H9 (cell line): ENCODE measurements at regions not wholly inside any gene's neighbourhood (a gene's known extent, or its start where the extent isn't known, plus 50 kb on each side); places are given as distances from the start of the nearest gene placed in this dataset.

Experiments used
- DNase-seq: peaks from one replicate; pipeline ENCODE4 v3.0.0-alpha.2; 2017
- H2AFZ ChIP-seq: one replicate; pipeline ENCODE4 v1.6.1; 2013; ENCODE audit warnings: mild to moderate bottlenecking, low read length, control low read depth, moderate library complexity
- H2AK5ac ChIP-seq: 2 replicates; pipeline ENCODE4 v1.6.1; 2013; ENCODE audit warnings: low read length, control low read depth, mixed read lengths; ENCODE audit not compliant: insufficient read length
- H2BK120ac ChIP-seq: one replicate; pipeline ENCODE4 v1.6.1; 2013; ENCODE audit warnings: low read depth, mild to moderate bottlenecking, low read length, control low read depth, inconsistent platforms; ENCODE audit not compliant: poor library complexity, severe bottlenecking
- H2BK12ac ChIP-seq: 2 replicates; pipeline ENCODE4 v1.6.1; 2013; ENCODE audit warnings: low read length, control low read depth, mixed read lengths, low read depth; ENCODE audit not compliant: insufficient read length
- H2BK15ac ChIP-seq: 2 replicates; pipeline ENCODE4 v1.6.1; 2013; ENCODE audit warnings: low read depth, low read length, control low read depth
- H2BK20ac ChIP-seq: one replicate; pipeline ENCODE4 v1.6.1; 2013; ENCODE audit warnings: low read depth, mild to moderate bottlenecking, low read length, control low read depth, inconsistent platforms; ENCODE audit not compliant: poor library complexity, severe bottlenecking
- H2BK5ac ChIP-seq: 2 replicates; pipeline ENCODE4 v1.6.1; 2013; ENCODE audit warnings: low read length, control low read depth, mixed read lengths; ENCODE audit not compliant: insufficient read length
- H3K14ac ChIP-seq: 2 replicates; pipeline ENCODE4 v1.6.1; 2013; ENCODE audit warnings: low read length, control low read depth; ENCODE audit not compliant: insufficient read depth
- H3K18ac ChIP-seq: 2 replicates; pipeline ENCODE4 v1.6.1; 2013; ENCODE audit warnings: low read depth, mild to moderate bottlenecking, mixed read lengths, low read length, control low read depth; ENCODE audit not compliant: insufficient read length
- H3K23ac ChIP-seq: 2 replicates; pipeline ENCODE4 v1.6.1; 2013; ENCODE audit warnings: low read length, control low read depth, mixed read lengths, low read depth; ENCODE audit not compliant: insufficient read length
- H3K23me2 ChIP-seq: 2 replicates; pipeline ENCODE4 v1.6.1; 2013; ENCODE audit warnings: low read depth, mild to moderate bottlenecking, mixed read lengths, low read length, control low read depth; ENCODE audit not compliant: insufficient read length, poor library complexity, severe bottlenecking
- H3K27ac ChIP-seq: 2 replicates; pipeline ENCODE4 v1.5.1; 2013; ENCODE audit warnings: low read length, control low read depth, mixed read lengths, low read depth; ENCODE audit not compliant: insufficient read length
- H3K27me3 ChIP-seq: 2 replicates; pipeline ENCODE4 v1.6.1; 2013; ENCODE audit warnings: low read length, control low read depth, inconsistent platforms; ENCODE audit not compliant: insufficient read depth
- H3K4ac ChIP-seq: 2 replicates; pipeline ENCODE4 v1.6.1; 2013; ENCODE audit warnings: low read depth, mild to moderate bottlenecking, control low read depth, inconsistent platforms, low read length, moderate library complexity
- H3K4me1 ChIP-seq: 2 replicates; pipeline ENCODE4 v1.6.1; 2013; ENCODE audit warnings: low read length, control low read depth, inconsistent platforms; ENCODE audit not compliant: insufficient read depth
- H3K4me2 ChIP-seq: 2 replicates; pipeline ENCODE4 v1.6.1; 2013; ENCODE audit warnings: low read length, control low read depth, mixed read lengths; ENCODE audit not compliant: insufficient read length, insufficient read depth
- H3K56ac ChIP-seq: 2 replicates; pipeline ENCODE4 v1.6.1; 2013; ENCODE audit warnings: low read depth, mild to moderate bottlenecking, mixed read lengths, low read length, control low read depth; ENCODE audit not compliant: insufficient read length
- H3K79me1 ChIP-seq: 2 replicates; pipeline ENCODE4 v1.6.1; 2013; ENCODE audit warnings: low read depth, mild to moderate bottlenecking, moderate library complexity, low read length, control low read depth, inconsistent platforms; ENCODE audit not compliant: insufficient read depth, poor library complexity, severe bottlenecking
- H3K79me2 ChIP-seq: 2 replicates; pipeline ENCODE4 v1.6.1; 2013; ENCODE audit warnings: low read length, control low read depth, inconsistent platforms; ENCODE audit not compliant: insufficient read depth
- H3K9ac ChIP-seq: 2 replicates; pipeline ENCODE4 v1.6.1; 2013; ENCODE audit warnings: low read length, control low read depth, mixed read lengths; ENCODE audit not compliant: insufficient read length; ENCODE audit errors: extremely low read depth
- H3K9me3 ChIP-seq: one replicate; pipeline ENCODE4 v1.6.1; 2013; ENCODE audit warnings: low read depth, low read length, inconsistent platforms; ENCODE audit not compliant: control insufficient read depth
- H3T11ph ChIP-seq: one replicate; pipeline ENCODE4 v1.6.1; 2013; ENCODE audit warnings: mild to moderate bottlenecking, low read length, control low read depth, inconsistent platforms
- H4K20me1 ChIP-seq: one replicate; pipeline ENCODE4 v1.6.1; 2013; ENCODE audit not compliant: control insufficient read depth, insufficient read length, insufficient read depth
- H4K5ac ChIP-seq: 2 replicates; pipeline ENCODE4 v1.6.1; 2013; ENCODE audit warnings: low read depth, mild to moderate bottlenecking, mixed read lengths, low read length, control low read depth; ENCODE audit not compliant: insufficient read length
- H4K8ac ChIP-seq: replicated peaks from 2 replicates; pipeline ENCODE4 v1.6.1; 2013; ENCODE audit warnings: low read length, control low read depth, mixed read lengths, low read depth; ENCODE audit not compliant: insufficient read length
- H4K91ac ChIP-seq: 2 replicates; pipeline ENCODE4 v1.6.1; 2013; ENCODE audit warnings: low read depth, mild to moderate bottlenecking, moderate library complexity, mixed read lengths, low read length, control low read depth; ENCODE audit not compliant: insufficient read length
- H3K27ac Mint-ChIP-seq, 3 experiments: 2 replicates in 2 of 3; 3 replicates in 1 of 3; pipeline ENCODE4 v1.8.0; 2020 to 2021; ENCODE audit warnings: mixed read lengths in 3 of 3, mild to moderate bottlenecking in 1 of 3, moderate library complexity in 1 of 3
- H3K27me3 Mint-ChIP-seq: 2 replicates; pipeline ENCODE4 v1.8.0; 2021; ENCODE audit warnings: low read depth, mild to moderate bottlenecking, moderate library complexity, mixed read lengths
- H3K36me3 Mint-ChIP-seq, 3 experiments: 2 replicates in 2 of 3; 3 replicates in 1 of 3; pipeline ENCODE4 v1.8.0; 2020 to 2021; ENCODE audit warnings: low read depth in 3 of 3, mixed read lengths in 3 of 3; ENCODE audit not compliant: insufficient read depth in 1 of 3
- H3K4me1 Mint-ChIP-seq, 2 experiments: 2 replicates each; pipeline ENCODE4 v1.8.0; 2020; ENCODE audit warnings: mixed read lengths in 2 of 2
- H3K4me3 Mint-ChIP-seq, 2 experiments: 2 replicates in 1 of 2; 3 replicates in 1 of 2; pipeline ENCODE4 v1.8.0; 2020 to 2021; ENCODE audit warnings: mild to moderate bottlenecking in 2 of 2, mixed read lengths in 2 of 2, moderate library complexity in 1 of 2
- H3K9me3 Mint-ChIP-seq, 2 experiments: 2 replicates in 1 of 2; 3 replicates in 1 of 2; pipeline ENCODE4 v1.8.0; 2020; ENCODE audit warnings: mild to moderate bottlenecking in 2 of 2, mixed read lengths in 2 of 2, moderate library complexity in 1 of 2
- WGBS: extraction: QIAGEN DNeasy Blood & Tissue Kit; methylation state at CpG from one replicate; pipeline ENCODE4 v1.1.7; 2013; ENCODE audit warnings: missing lambda C conversion rate, low lambda C conversion rate, mixed read lengths; ENCODE audit not compliant: insufficient read length; ENCODE audit errors: extremely low coverage; 5-methylcytosine and 5-hydroxymethylcytosine counted together
- TF ChIP-seq, protein P1 (sequence below): fragments of 200-600 bp; sonication (generic); conservative IDR thresholded peaks from 3 replicates; pipeline ENCODE4 v1.8.0; 2021; ENCODE audit warnings: antibody characterized with exemption, mild to moderate bottlenecking

DNA sequence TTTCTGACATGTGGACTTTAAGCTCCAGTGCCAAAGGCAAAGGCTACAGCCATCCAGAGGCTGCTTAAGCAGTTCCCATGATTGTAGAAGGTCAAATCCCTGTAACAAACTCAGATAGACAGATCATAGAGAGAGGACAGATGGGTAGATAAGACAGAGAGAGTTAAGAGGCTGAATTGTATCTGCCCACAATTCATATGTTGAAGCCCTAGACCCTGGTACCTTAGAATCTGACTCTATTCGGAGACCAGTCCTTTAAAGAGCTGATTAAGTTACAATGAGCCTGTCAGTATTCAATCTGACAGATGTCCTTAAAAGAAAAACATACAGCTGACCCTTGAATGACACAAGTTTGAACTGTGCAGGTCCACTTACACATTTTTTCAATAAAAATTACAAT, 115.2 kb downstream of the RAP2A start:
- Histone ChIP-seq H3K27ac (no peak overlapping the region), H3K27me3 (no peaks in the 10 kb centered on the region), H2BK20ac (no peak overlapping the region), H4K91ac (no peak overlapping the region), H3K4ac (no peak overlapping the region), H2BK12ac (no peak overlapping the region), H4K20me1 (no peaks in the 10 kb centered on the region), H3K23me2 (no peaks in the 10 kb centered on the region), H3K9ac (no peak overlapping the region), H3T11ph (no peak overlapping the region), H3K4me2 (no peak overlapping the region), H3K79me1 (no peaks in the 10 kb centered on the region), H2AFZ (no peak overlapping the region), H2BK15ac (no peak overlapping the region), H3K14ac (no peak overlapping the region), H3K4me1 (no peaks in the 10 kb centered on the region), H3K9me3 (no peaks in the 10 kb centered on the region), H2BK5ac (no peak overlapping the region), H2AK5ac (no peak overlapping the region), H4K5ac (no peak overlapping the region), H3K18ac (no peak overlapping the region), H2BK120ac (no peak overlapping the region), H4K8ac (no peak overlapping the region), H3K56ac (no peak overlapping the region), H3K23ac (no peak overlapping the region), H3K79me2 (no peaks in the 10 kb centered on the region)
- Mint-ChIP-seq H3K4me3 (no peak overlapping the region), H3K4me1 (peaks cover 3% of the 10 kb centered on the region in 2 experiments; a peak in 3 of 4 replicates), H3K27ac (no peak overlapping the region), H3K27me3 (no peaks in the 10 kb centered on the region; the same call in 1 of the 2 replicates), H3K36me3 (peaks cover 0 to 3% (median 0%) of the 10 kb centered on the region in 3 experiments; a peak in 1 of 7 replicates), H3K9me3 (peaks cover 3 to 6% of the 10 kb centered on the region in 2 experiments; a peak in 3 of 5 replicates)
- no CpG with 5 or more reads among the region's 1 CpG for WGBS
- DNase-seq = no peak
- TF ChIP-seq, protein P1, sequence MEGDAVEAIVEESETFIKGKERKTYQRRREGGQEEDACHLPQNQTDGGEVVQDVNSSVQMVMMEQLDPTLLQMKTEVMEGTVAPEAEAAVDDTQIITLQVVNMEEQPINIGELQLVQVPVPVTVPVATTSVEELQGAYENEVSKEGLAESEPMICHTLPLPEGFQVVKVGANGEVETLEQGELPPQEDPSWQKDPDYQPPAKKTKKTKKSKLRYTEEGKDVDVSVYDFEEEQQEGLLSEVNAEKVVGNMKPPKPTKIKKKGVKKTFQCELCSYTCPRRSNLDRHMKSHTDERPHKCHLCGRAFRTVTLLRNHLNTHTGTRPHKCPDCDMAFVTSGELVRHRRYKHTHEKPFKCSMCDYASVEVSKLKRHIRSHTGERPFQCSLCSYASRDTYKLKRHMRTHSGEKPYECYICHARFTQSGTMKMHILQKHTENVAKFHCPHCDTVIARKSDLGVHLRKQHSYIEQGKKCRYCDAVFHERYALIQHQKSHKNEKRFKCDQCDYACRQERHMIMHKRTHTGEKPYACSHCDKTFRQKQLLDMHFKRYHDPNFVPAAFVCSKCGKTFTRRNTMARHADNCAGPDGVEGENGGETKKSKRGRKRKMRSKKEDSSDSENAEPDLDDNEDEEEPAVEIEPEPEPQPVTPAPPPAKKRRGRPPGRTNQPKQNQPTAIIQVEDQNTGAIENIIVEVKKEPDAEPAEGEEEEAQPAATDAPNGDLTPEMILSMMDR = no peak
